Fibroblast of peridontal ligament (primary cell): ENCODE measurements at regions not wholly inside any gene's neighbourhood (a gene's known extent, or its start where the extent isn't known, plus 50 kb on each side); places are given as distances from the start of the nearest gene placed in this dataset.
"Not testable (repeated sequence)": the region's sequence is repeated elsewhere in the genome, so short reads cannot be mapped to it uniquely, and the experiment has no call there.

Experiments
- DNase-seq: peaks from one replicate; pipeline ENCODE4 v3.0.0-alpha.2; 2010; ENCODE audit errors: extremely low read depth

DNA sequence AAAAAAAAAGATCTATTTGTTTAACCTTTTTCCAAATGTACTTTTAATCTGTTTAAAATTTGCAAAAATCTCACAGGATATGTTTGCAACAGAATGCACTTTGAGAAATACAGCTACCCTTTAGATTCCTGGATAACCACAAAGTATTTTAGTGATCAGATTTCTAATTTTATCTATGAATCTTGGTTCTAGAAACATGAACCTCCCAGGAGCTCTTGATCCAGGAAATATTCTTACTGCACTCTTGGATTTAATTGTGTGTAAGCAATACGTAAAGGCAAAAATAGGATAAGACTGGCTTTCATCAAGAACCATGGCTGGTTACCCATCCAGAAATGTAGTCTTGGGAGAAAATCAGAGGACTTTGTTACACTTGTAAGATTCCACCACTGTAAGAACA, 1581.8 kb upstream of the WWC1 start:
- no peak for DNase-seq

- no peak for DNase-seq
Observed at GRCh38 chr5:166710271-166710670, 1581.2 kb upstream of the WWC1 start.

- no peak for DNase-seq
Observed at GRCh38 chr5:166712447-166713185, 1578.8 kb upstream of the WWC1 start.

GRCh38 chr5:166713295-166713694, 1578.2 kb upstream of the WWC1 start:
- DNase-seq: no peak

DNA sequence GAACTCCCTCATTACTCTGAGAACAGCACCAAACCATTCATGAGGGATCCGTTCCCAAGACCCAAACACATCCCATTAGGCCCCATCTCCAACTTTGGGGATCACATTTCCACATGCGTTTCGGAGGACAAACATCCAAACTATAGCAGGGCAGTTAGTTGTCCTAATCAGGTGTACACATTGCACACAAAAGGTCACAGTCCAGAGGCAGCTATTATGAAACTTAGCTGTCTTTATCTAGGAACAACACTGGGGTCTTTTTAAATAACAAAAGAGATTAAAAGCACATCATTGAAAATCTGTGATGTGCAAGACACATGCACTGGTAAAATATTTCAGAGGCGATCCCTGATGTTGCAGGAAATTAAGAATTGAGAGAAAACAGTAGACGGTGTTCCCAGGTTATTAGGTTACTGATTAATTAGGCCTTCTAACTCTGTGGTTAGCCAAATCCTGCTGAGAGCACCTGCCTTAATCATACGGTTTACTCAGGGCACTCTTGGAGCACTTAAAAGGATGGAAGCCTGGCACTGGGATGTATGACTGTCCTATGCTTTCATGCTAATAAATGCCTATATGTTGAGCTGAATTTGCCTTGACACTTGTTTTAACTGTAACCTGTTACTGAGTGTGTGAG, 1574.5 kb upstream of the WWC1 start:
- DNase-seq: no peak

- no peak for DNase-seq
Observed at GRCh38 chr5:166719991-166720390, 1571.5 kb upstream of the WWC1 start.

DNA sequence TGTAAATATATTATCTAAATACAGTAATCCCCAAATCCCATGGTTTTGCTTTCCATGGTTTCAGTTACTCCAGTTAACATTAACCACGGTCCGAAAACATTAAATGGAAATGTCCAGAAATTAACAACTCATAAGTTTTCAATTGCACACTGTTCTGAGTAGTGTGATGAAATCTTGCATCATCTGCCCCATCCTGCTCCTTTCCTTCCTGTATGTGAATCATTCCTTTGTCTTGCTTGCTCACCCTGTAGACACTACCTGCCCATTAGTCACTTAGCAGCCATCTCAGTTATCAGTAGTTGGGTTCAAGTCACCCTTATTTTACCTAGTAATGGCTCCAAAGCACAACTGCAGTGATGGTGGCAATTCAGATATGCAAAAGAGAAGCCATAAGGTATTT, 1568.5 kb upstream of the WWC1 start:
- no peak for DNase-seq

DNA sequence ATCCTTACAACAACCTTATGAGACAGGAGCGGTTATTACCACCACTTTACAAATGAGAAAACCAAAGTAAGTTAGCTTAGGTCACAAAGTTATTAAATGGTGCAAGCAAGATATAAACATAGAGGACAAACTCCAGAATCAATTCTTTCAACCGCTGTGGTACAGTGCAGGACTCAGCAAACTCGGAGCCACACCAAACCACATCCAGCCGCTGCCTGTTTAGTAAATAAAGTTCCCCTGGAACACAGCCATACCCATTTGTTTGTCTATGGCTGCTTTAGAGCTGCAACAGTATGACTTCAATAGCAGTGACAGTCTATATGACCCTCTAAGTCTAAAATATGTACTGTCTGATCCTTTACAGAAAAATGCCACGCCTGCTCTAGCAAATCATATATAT, 1567.2 kb upstream of the WWC1 start:
- DNase-seq: no peak

DNA sequence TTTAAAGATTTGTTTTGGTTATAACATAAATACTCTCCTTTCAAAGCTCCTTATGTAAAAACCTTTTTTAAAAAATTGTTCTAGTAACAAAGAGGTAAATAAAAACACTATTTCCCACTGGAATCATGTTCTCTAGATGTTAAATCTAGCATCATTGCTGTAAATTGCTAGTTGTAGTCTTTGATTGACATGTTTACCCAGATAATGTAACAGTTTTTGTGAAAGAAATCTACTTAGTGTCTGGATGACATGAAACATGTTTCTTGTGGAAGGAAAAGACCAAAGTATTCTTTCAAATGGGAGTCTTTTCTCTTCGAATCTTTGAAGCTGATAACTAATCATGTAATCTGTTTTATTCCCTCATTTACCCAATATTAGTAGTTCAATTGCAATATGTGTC, 1565.9 kb upstream of the WWC1 start:
- DNase-seq: no peak

DNA sequence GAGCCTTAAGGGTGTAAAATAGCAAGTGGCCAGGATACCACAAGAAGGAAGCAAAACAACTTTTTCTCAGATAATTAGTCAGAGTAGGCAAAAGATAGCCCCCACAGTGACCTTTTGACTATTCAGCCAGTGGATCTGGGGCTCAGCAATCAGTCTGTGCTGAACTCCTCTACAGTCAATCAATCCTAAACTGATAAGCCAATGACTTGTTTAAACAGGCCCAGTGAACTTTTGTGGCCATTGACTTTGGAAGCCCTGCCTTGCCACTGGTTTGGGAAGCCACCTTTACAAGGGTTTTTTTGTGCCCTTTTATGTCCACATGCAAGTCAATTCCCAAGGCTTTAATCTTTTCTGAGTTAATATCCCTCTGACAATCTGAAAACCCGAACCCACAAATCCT, 1565.0 kb upstream of the WWC1 start:
- no peak for DNase-seq

GRCh38 chr5:166742951-166743350, 1548.5 kb upstream of the WWC1 start:
- not testable (repeated sequence) for DNase-seq

DNA sequence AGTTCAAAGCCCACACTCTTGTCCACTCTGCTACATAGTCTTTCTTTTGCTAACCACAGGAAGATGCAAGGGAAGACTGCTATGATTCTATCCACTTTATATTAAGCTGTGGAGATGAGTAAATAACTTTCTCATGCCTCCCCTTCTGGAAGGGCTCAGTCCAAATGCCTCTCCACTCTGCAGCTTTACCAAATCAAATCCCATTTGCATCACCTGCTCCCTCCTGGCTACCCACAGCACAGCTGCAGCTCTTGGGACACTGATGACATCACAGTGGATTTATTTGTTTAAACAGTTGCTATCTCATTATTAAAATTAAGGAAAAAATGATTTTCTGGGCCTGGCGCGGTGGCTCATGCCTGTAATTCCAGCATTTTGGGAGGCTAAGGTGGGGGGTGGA, 1544.9 kb upstream of the WWC1 start:
- no peak for DNase-seq

GRCh38 chr5:166750376-166750775, 1541.1 kb upstream of the WWC1 start:
- no peak for DNase-seq

DNA sequence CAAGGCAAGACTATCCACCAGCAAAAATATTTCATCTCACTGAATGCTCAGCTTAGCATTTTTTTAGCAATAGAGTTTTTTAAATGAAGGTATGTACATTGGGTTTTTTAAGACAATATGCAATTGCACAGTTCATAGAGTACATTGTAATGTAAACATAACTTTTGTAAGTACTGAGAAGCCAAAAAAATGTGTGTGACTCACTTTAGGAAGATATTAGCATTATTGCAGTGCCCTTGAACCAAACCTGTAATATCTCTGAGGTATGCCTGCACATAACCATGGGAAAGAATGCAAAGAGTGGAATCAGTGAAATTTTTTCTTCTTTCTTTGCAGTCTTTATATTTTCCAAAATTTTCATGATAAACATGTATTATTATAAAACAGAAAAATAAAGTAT, 1533.3 kb upstream of the WWC1 start:
- no peak for DNase-seq

DNA sequence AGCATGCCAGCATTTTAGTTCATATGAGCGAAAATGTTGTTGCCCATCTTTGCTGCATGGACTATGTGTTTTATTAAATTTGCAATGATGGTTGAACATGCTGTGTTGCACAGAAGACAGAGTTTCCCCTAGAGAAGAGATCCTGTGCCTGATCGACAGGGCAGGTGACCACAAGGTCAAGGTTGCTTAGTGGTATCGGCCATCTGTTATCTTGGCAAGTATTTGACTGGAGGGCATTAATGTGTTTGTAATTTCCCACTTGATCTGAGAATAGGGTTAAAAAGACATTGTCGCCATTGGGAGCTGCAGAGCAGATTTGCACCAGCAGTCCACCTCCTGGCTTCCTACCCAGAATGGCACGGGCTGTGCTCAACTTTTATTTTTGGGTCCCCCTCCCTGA, 1523.6 kb upstream of the WWC1 start:
- no peak for DNase-seq

DNA sequence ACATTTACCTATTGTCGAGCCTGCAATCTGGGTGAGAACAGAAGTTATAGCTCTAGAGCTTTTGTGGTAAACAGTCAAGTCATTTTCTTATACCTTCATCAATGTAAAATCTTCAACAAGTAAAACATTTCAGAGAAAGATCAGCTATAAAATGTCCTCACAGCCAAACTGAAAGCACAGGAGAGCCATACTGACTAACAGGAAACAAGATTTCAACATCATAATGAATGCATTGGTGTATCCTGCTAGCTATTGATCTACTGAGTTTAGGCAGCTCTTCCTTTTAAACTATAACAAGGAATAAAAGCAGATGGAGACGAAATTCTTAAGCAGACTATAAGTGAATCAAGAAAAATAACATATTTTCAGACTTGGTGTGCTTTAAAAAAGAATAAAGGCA, 1522.9 kb upstream of the WWC1 start:
- DNase-seq: no peak

- DNase-seq: no peak
Observed at GRCh38 chr5:166772770-166773169, 1518.7 kb upstream of the WWC1 start.

GRCh38 chr5:166781737-166782136, 1509.7 kb upstream of the WWC1 start:
- no peak for DNase-seq

DNA sequence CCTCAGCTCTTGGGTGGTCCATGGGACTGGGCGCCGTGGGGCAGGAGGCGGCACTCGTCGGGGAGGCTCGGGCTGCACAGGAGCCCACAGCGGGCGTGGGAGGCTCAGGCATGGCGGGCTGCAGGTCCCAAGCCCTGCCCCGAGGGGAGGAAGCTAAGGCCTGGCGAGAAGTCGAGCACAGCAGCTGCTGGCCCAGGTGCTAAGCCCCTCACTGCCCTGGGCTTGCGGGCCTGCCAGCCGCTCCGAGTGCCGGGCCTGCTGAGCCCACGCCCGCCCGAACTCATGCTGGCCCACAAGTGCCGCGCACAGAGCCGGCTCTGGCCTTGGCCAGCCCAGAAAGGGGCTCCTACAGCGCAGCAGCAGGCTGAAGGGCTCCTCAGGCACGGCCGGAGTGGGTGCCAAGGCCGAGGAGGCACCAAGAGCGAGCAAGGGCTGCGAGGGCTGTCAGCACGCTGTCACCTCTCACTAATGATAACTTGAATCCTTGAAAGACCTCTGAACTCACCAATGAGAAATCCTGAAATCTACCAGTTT, 1506.8 kb upstream of the WWC1 start:
- no peak for DNase-seq

- DNase-seq: no peak
Observed at GRCh38 chr5:166786178-166786577, 1505.3 kb upstream of the WWC1 start.

- no peak for DNase-seq
Observed at GRCh38 chr5:166786889-166787288, 1504.6 kb upstream of the WWC1 start.

DNA sequence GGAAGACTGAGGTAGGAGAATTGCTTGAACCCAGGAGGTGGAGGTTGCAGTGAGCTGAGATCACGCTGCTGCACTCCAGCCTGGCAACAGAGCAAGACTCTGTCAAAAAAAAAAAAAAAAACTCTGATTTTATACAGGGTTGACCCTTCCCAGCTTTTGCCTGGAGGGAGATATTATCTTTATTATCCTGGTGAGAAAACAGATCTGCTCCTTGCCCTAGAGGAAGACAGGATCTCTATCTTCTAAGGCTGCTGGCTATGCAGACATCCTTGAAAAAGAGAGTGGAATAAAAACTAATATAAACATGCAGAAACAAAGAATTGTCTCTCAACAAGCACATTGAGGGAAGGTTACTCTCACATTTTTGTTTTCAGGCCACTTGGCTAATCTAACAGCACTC, 1503.4 kb upstream of the WWC1 start:
- no peak for DNase-seq

- no peak for DNase-seq
Observed at GRCh38 chr5:166795756-166796155, 1495.7 kb upstream of the WWC1 start.

DNA sequence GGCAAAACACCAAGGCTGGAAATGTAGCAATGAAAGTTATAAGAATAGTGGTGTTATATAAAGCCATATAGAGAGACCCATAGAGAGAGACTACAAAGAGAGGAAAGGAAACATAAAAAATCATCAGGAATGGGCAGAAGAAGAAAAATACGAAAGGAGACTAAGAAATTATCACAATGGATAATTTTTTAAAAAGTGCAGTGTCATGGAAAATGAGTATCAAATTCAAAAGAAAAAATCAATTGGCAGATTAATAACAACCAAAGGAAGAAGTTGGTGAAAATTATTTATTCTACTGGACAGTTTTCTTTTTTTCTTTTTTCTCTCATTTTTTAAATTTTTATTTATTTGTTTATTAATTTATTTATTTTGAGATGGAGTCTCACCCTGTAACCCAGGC, 1488.4 kb upstream of the WWC1 start:
- no peak for DNase-seq
